OCI-LY1 (cell line): ENCODE measurements at regions not wholly inside any gene's neighbourhood (a gene's known extent, or its start where the extent isn't known, plus 50 kb on each side); places are given as distances from the start of the nearest gene placed in this dataset.
A peak's percentile ranks its signal among the peaks of the same experiment; 100 is the strongest.

Experiments used
- H2AFZ ChIP-seq: fragments of 200-600 bp; sonication (generic), shearing (Covaris generic); 2 replicates; pipeline ENCODE4 v1.6.0; 2014; ENCODE audit warnings: antibody characterized with exemption, mild to moderate bottlenecking, low read length
- H3F3A ChIP-seq: fragments of 200-600 bp; sonication (generic), shearing (Covaris generic); 2 replicates; pipeline ENCODE4 v1.6.0; 2014; ENCODE audit warnings: mild to moderate bottlenecking, antibody characterized with exemption, low read length, moderate library complexity; ENCODE audit not compliant: insufficient read depth
- H3K27ac ChIP-seq: fragments of 200-600 bp; sonication (generic); 2 replicates; pipeline ENCODE4 v1.5.1; 2014; ENCODE audit warnings: low read length, mixed run types, mild to moderate bottlenecking, low read depth; ENCODE audit not compliant: poor library complexity, severe bottlenecking
- H3K27me3 ChIP-seq: fragments of 200-600 bp; sonication (generic); 2 replicates; pipeline ENCODE4 v1.6.0; 2014; ENCODE audit warnings: antibody characterized with exemption, mild to moderate bottlenecking, low read length, moderate library complexity; ENCODE audit not compliant: insufficient read depth
- H3K36me3 ChIP-seq: fragments of 200-600 bp; sonication (generic); 2 replicates; pipeline ENCODE4 v1.6.1; 2014; ENCODE audit warnings: mild to moderate bottlenecking, antibody characterized with exemption, low read length, moderate library complexity, mixed read lengths; ENCODE audit not compliant: insufficient read depth
- H3K4me1 ChIP-seq: fragments of 200-600 bp; sonication (generic); 2 replicates; pipeline ENCODE4 v1.5.1; 2014; ENCODE audit warnings: mild to moderate bottlenecking, low read length, moderate library complexity; ENCODE audit not compliant: insufficient read depth, severe bottlenecking
- H3K4me2 ChIP-seq: fragments of 200-600 bp; sonication (generic), shearing (Covaris generic); 2 replicates; pipeline ENCODE4 v1.6.1; 2014; ENCODE audit warnings: low read length
- H3K4me3 ChIP-seq: fragments of 200-600 bp; sonication (generic); 2 replicates; pipeline ENCODE4 v1.5.1; 2014; ENCODE audit warnings: low read length, low read depth, mild to moderate bottlenecking, mixed read lengths; ENCODE audit not compliant: poor library complexity, severe bottlenecking
- H3K79me2 ChIP-seq: fragments of 200-600 bp; shearing (Covaris generic); 2 replicates; pipeline ENCODE4 v1.6.1; 2016; ENCODE audit warnings: mixed run types, low read length, mixed read lengths; ENCODE audit not compliant: insufficient read depth
- H3K9ac ChIP-seq: fragments of 200-600 bp; sonication (generic), shearing (Covaris generic); 2 replicates; pipeline ENCODE4 v1.6.1; 2014; ENCODE audit warnings: mild to moderate bottlenecking, low read length, mixed read lengths
- H3K9me2 ChIP-seq: fragments of 200-600 bp; sonication (generic), shearing (Covaris generic); 2 replicates; pipeline ENCODE4 v1.6.1; 2014; ENCODE audit warnings: low read depth, mild to moderate bottlenecking, low read length, mixed read lengths
- H3K9me3 ChIP-seq: fragments of 200-600 bp; shearing (Covaris generic); 2 replicates; pipeline ENCODE4 v1.6.1; 2014; ENCODE audit warnings: low read length, mixed read lengths
- H4K20me1 ChIP-seq: fragments of 200-600 bp; sonication (generic), shearing (Covaris generic); 2 replicates; pipeline ENCODE4 v1.6.0; 2016; ENCODE audit warnings: mild to moderate bottlenecking, low read length; ENCODE audit not compliant: insufficient read depth
- EZH2 ChIP-seq: fragments of 200-600 bp; sonication (generic), shearing (Covaris generic); IDR thresholded peaks from 2 replicates; pipeline ENCODE4 v1.8.0; 2017; ENCODE audit warnings: borderline replicate concordance, mixed run types, mild to moderate bottlenecking, antibody characterized with exemption, low read length, moderate library complexity, mixed read lengths
- TF ChIP-seq, protein P1 (sequence below): fragments of 200-600 bp; sonication (generic), shearing (Covaris generic); IDR thresholded peaks from 2 replicates; pipeline ENCODE4 v1.5.1; 2017; ENCODE audit warnings: mild to moderate bottlenecking, antibody characterized with exemption, low read length, moderate library complexity, mixed read lengths

DNA sequence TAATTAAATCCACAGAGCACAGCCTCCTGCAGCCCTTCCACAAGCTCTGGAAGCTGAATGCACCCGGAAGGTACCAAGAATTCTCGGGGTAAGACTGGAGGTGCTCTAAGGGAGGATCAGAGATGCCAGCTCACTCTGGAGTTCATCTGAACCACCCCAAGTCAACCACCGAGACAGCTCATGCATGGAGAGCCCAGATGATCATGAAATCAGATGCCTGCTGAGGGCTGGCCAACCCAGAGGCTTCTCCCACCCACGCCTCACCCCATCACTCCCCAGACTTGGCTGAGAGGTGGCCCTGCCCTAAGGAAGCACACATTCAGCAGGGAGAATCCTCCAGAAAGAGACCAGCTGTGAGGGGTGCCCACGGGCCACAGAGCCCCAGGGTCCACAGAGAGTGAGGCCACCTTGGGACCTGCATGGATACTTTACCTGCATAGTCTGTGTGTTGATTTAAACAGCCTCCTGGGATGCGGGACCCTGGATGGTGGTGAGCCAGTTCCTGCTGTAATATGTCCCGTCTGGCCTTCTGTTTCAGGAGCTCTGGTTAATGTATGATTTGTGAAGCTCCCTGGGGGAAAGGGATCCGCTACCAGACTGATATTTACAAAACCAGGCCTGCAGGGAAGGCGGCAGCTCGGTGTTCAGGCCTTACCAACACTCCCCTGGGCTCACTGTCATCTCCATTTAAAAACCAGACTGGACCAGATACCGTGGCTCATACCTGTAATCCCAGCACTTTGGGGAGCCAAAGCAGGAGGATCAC is 64.9 kb downstream of the INSIG1 start:
- Histone ChIP-seq H4K20me1 (no peaks in the 10 kb centered on the region), H3K79me2 (no peaks in the 10 kb centered on the region), H3K4me3 (no peak overlapping the region), H3K4me2 (no peak overlapping the region), H3K9me3 (no peaks in the 10 kb centered on the region), H3K9me2 (no peaks in the 10 kb centered on the region), H3K27ac (no peak overlapping the region), H2AFZ (no peak overlapping the region), H3F3A (no peaks in the 10 kb centered on the region), H3K27me3 (peaks cover 17% of the 10 kb centered on the region; the same call in 1 of the 2 replicates), H3K4me1 (peaks cover 9% of the 10 kb centered on the region), H3K9ac (no peak overlapping the region), H3K36me3 (no peaks in the 10 kb centered on the region)
- TF ChIP-seq, protein P1, sequence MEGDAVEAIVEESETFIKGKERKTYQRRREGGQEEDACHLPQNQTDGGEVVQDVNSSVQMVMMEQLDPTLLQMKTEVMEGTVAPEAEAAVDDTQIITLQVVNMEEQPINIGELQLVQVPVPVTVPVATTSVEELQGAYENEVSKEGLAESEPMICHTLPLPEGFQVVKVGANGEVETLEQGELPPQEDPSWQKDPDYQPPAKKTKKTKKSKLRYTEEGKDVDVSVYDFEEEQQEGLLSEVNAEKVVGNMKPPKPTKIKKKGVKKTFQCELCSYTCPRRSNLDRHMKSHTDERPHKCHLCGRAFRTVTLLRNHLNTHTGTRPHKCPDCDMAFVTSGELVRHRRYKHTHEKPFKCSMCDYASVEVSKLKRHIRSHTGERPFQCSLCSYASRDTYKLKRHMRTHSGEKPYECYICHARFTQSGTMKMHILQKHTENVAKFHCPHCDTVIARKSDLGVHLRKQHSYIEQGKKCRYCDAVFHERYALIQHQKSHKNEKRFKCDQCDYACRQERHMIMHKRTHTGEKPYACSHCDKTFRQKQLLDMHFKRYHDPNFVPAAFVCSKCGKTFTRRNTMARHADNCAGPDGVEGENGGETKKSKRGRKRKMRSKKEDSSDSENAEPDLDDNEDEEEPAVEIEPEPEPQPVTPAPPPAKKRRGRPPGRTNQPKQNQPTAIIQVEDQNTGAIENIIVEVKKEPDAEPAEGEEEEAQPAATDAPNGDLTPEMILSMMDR = no peak
- no peak for TF ChIP-seq EZH2

DNA sequence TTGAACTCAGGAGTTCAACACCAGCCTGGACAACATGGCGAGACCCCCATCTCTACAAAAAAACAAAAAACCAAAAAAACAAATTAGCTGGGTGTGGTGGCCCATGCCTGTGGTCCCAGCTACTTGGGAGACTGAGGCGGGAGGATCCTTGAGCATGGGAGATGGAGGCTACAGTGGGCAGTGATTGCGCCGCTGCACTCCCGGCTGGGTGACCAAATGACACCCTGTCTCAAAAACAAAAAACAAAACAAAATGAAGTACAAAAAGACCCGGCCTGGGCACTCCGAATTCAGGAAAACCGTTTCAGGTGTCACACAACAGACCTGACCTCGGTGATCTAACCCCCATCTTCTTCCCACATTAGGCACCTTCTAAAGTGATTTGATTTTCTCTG is 65.5 kb downstream of the INSIG1 start:
- Histone ChIP-seq H3K9me2 (no peaks in the 10 kb centered on the region), H2AFZ (no peak overlapping the region), H3K4me1 (peaks cover 9% of the 10 kb centered on the region), H3K27ac (no peak overlapping the region), H3K9ac (no peak overlapping the region), H3K79me2 (no peaks in the 10 kb centered on the region), H3F3A (no peaks in the 10 kb centered on the region), H3K4me3 (no peak overlapping the region), H4K20me1 (no peaks in the 10 kb centered on the region), H3K9me3 (no peaks in the 10 kb centered on the region), H3K36me3 (no peaks in the 10 kb centered on the region), H3K4me2 (no peak overlapping the region), H3K27me3 (peaks cover 17% of the 10 kb centered on the region; the same call in 1 of the 2 replicates)
- TF ChIP-seq, protein P1 = no peak
- no peak for TF ChIP-seq EZH2

DNA sequence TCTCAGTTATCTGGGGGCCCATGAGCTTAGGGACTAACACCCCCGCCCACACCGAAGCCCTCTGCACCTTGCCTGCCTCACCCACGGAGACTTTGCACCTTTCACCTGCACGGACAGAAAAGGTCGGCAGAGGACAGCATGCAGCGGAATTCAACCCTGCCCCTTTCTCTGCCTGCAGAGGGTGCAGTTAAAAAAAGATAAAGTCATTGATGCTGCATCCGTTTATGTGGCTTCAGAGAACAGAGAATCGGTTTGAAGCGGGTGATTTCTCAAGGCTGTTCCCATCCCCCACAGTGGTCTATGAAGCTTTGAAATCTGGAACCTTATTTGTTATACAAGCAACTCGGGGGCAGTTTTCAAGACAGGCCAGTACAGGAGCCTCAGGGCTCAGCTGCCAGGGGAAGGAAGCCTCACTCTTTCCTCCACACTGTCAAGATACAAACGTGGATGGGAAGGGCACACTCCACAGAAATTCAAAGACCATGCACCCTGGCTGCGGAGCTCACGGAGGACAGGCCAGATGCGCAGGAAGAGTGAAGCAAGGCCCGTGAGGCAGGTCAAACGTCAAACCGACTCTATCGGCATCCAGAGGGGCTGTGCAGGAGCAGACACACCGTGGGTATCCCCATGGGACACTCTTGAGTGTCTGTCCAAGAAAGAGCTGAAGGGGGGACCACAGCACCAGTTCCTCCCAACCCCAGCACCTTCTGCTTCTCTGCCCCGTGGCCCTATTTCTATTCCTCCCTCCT is 66.3 kb downstream of the INSIG1 start:
- Histone ChIP-seq H3K36me3 (no peaks in the 10 kb centered on the region), H4K20me1 (no peaks in the 10 kb centered on the region), H3K9me2 (no peaks in the 10 kb centered on the region), H3K27ac (no peak overlapping the region), H3F3A (no peaks in the 10 kb centered on the region), H3K4me2 (no peak overlapping the region), H3K9ac (no peak overlapping the region), H2AFZ (no peak overlapping the region), H3K4me1 (peaks cover 9% of the 10 kb centered on the region), H3K4me3 (no peak overlapping the region), H3K79me2 (no peaks in the 10 kb centered on the region), H3K9me3 (no peaks in the 10 kb centered on the region), H3K27me3 (peaks cover 17% of the 10 kb centered on the region; the same call in 1 of the 2 replicates)
- no peak for TF ChIP-seq EZH2
- TF ChIP-seq, protein P1 = peak; percentile 38; the same call in 1 of the 2 replicates
